ENCODE measurements at regions not wholly inside any gene's neighbourhood (a gene's known extent, or its start where the extent isn't known, plus 50 kb on each side); places are given as distances from the start of the nearest gene placed in this dataset.
"Not testable (repeated sequence)": the region's sequence is repeated elsewhere in the genome, so short reads cannot be mapped to it uniquely, and the experiment has no call there.

GRCh38 chr5:119299242-119299614 lies 56.6 kb upstream of the TNFAIP8 start:
- DNase-seq, result not testable (repeated sequence)

- peak; percentile 83 to 89 for DNase-seq
These were observed 56.1 kb upstream of the TNFAIP8 start for GRCh38 chr5:119299615-119300310.

GRCh38 chr5:119300311-119300670 lies 55.5 kb upstream of the TNFAIP8 start:
- no peak for DNase-seq

- DNase-seq, result no peak
These were observed 54.6 kb upstream of the TNFAIP8 start for GRCh38 chr5:119301210-119301609.

GRCh38 chr5:119301906-119302305 lies 53.9 kb upstream of the TNFAIP8 start:
- no peak for DNase-seq

GRCh38 chr5:119302449-119302848 lies 53.4 kb upstream of the TNFAIP8 start:
- no peak for DNase-seq

GRCh38 chr5:119302916-119303897 lies 52.6 kb upstream of the TNFAIP8 start:
- no peak for DNase-seq

- no peak for DNase-seq
These were observed 51.2 kb upstream of the TNFAIP8 start for GRCh38 chr5:119304439-119305211.
